A673 (cell line): ENCODE measurements at regions not wholly inside any gene's neighbourhood (a gene's known extent, or its start where the extent isn't known, plus 50 kb on each side); places are given as distances from the start of the nearest gene placed in this dataset.
A peak's percentile ranks its signal among the peaks of the same experiment; 100 is the strongest.

Experiments
- BruUV-seq: library from RNA; stranded (reverse); fragments of 400-500 nt; replicated peaks from 2 replicates; lab custom pipeline; 2021; lab: Mats Ljungman, UMichigan
- CTCF ChIA-PET: fragments of 300-600 bp; sonication (Branson Sonifier 250); formaldehyde crosslinking; loops from one replicate; lab custom pipeline; 2022; ENCODE audit warnings: antibody characterized with exemption; lab: Charles Lee
- POLR2A ChIA-PET: fragments of 300-600 bp; sonication (Branson Sonifier 250); formaldehyde crosslinking; loops from one replicate; lab custom pipeline; 2022; ENCODE audit warnings: antibody characterized with exemption; ENCODE audit not compliant: low non-redundant PET; lab: Charles Lee
- DNase-seq: peaks from one replicate; pipeline ENCODE4 v3.0.0-alpha.2; 2015; ENCODE audit warnings: low spot score
- H3K27ac ChIP-seq: fragments of 200-600 bp; sonication (generic); 2 replicates; pipeline ENCODE4 v1.5.1; 2016; ENCODE audit warnings: mixed run types, low read depth, mild to moderate bottlenecking, mixed read lengths, antibody characterized with exemption, low read length; ENCODE audit not compliant: poor library complexity, severe bottlenecking
- H3K27me3 ChIP-seq: fragments of 200-600 bp; sonication (generic); replicated peaks from 2 replicates; pipeline ENCODE4 v1.6.1; 2017; ENCODE audit warnings: mixed run types, low read depth, mild to moderate bottlenecking, mixed read lengths, antibody characterized with exemption, low read length; ENCODE audit not compliant: insufficient read depth, poor library complexity
- H3K36me3 ChIP-seq: fragments of 200-600 bp; sonication (generic); 2 replicates; pipeline ENCODE4 v1.6.1; 2016; ENCODE audit warnings: mixed run types, mild to moderate bottlenecking, mixed read lengths, antibody characterized with exemption, low read length; ENCODE audit not compliant: insufficient read depth, poor library complexity, severe bottlenecking
- H3K4me1 ChIP-seq: fragments of 200-600 bp; sonication (generic); 2 replicates; pipeline ENCODE4 v1.6.1; 2017; ENCODE audit warnings: mixed run types, mild to moderate bottlenecking, mixed read lengths, antibody characterized with exemption, low read length; ENCODE audit not compliant: insufficient read depth, poor library complexity, severe bottlenecking
- H3K4me3 ChIP-seq: fragments of 200-600 bp; sonication (generic); 2 replicates; pipeline ENCODE4 v1.5.1; 2016; ENCODE audit warnings: low read depth, mixed run types, mild to moderate bottlenecking, mixed read lengths, low read length; ENCODE audit not compliant: poor library complexity, severe bottlenecking
- H3K9me3 ChIP-seq: fragments of 200-600 bp; sonication (generic); 2 replicates; pipeline ENCODE4 v1.6.1; 2016; ENCODE audit warnings: mixed run types, low read depth, mild to moderate bottlenecking, mixed read lengths, antibody characterized with exemption, low read length; ENCODE audit not compliant: poor library complexity, severe bottlenecking
- CTCF ChIP-seq: fragments of 300-800, 200-600 bp; sonication (generic); conservative IDR thresholded peaks from 2 replicates; pipeline ENCODE4 v1.5.1; 2017; ENCODE audit warnings: low read depth, mild to moderate bottlenecking, antibody characterized with exemption, low read length, moderate library complexity, mixed read lengths
- EZH2 ChIP-seq: fragments of 200-600 bp; sonication (generic); IDR thresholded peaks from 2 replicates; pipeline ENCODE4 v1.6.1; 2017; ENCODE audit warnings: borderline replicate concordance, low read depth, mild to moderate bottlenecking, mixed read lengths, antibody characterized with exemption, low read length; ENCODE audit not compliant: poor library complexity, severe bottlenecking
- intact Hi-C: fragments of 100-400 bp; cut with micrococcal nuclease; formaldehyde crosslinking; loops from one replicate; pipeline ENCODE4 v1.10.0; 2022; ENCODE audit not compliant: unreplicated experiment

- Histone ChIP-seq H3K36me3 (no peaks in the 10 kb centered on the region), H3K27me3 (peaks cover 100% of the 10 kb centered on the region), H3K4me1 (no peaks in the 10 kb centered on the region), H3K9me3 (no peaks in the 10 kb centered on the region), H3K27ac (no peak overlapping the region), H3K4me3 (no peak overlapping the region)
- ChIA-PET CTCF (no interaction called here), POLR2A (no interaction called here)
- TF ChIP-seq CTCF (no peak), EZH2 (peak; percentile 68)
- no TSS peak for BruUV-seq
- intact Hi-C loops = no loop called here
- DNase-seq = no peak
Observed at GRCh38 chr16:86195863-86196630, 297.1 kb downstream of the IRF8 start.

GRCh38 chr16:86196687-86197391 lies 297.9 kb downstream of the IRF8 start:
- intact Hi-C loops = no loop called here
- TF ChIP-seq EZH2 = no peak
- no peak for TF ChIP-seq CTCF
- no peak for DNase-seq
- Histone ChIP-seq H3K4me3 (no peak overlapping the region), H3K27me3 (peaks cover 99% of the 10 kb centered on the region), H3K36me3 (no peaks in the 10 kb centered on the region), H3K9me3 (no peaks in the 10 kb centered on the region), H3K4me1 (no peaks in the 10 kb centered on the region), H3K27ac (no peak overlapping the region)
- no TSS peak for BruUV-seq
- CTCF ChIA-PET = no interaction called here
- POLR2A ChIA-PET = no interaction called here

- DNase-seq = no peak
- no peaks in the 10 kb centered on the region for H3K9me3 ChIP-seq
- POLR2A ChIA-PET = no interaction called here
- H3K36me3 ChIP-seq = no peaks in the 10 kb centered on the region
- CTCF ChIA-PET = no interaction called here
- TF ChIP-seq CTCF (no peak), EZH2 (peak; percentile 70)
- H3K4me3 ChIP-seq = no peak overlapping the region
- intact Hi-C loops = no loop called here
- no peaks in the 10 kb centered on the region for H3K4me1 ChIP-seq
- BruUV-seq = no TSS peak
- peaks cover 99% of the 10 kb centered on the region for H3K27me3 ChIP-seq
- H3K27ac ChIP-seq = no peak overlapping the region
Observed at GRCh38 chr16:86198206-86199118, 299.5 kb downstream of the IRF8 start.
